Fibroblast of lung (primary cell): ENCODE measurements at regions not wholly inside any gene's neighbourhood (a gene's known extent, or its start where the extent isn't known, plus 50 kb on each side); places are given as distances from the start of the nearest gene placed in this dataset.

ENCODE experiments used
- DNase-seq, 2 donors: peaks; one replicate each; pipeline versions ENCODE4 v3.0.0 to v3.0.0-alpha.2; 2010; ENCODE audit warnings: low read depth in 2 of 2
- H2AFZ ChIP-seq: 2 replicates; pipeline ENCODE4 v1.5.1; 2012; ENCODE audit warnings: low read length, control low read depth, inconsistent platforms
- H3K27ac ChIP-seq: 2 replicates; pipeline ENCODE4 v1.5.1; 2011; ENCODE audit warnings: low read length, control low read depth; ENCODE audit not compliant: insufficient read depth
- H3K27me3 ChIP-seq: 2 replicates; pipeline ENCODE4 v1.5.1; 2011; ENCODE audit warnings: mild to moderate bottlenecking, low read length; ENCODE audit not compliant: control insufficient read depth, insufficient read depth
- H3K36me3 ChIP-seq: 2 replicates; pipeline ENCODE4 v1.5.1; 2011; ENCODE audit warnings: low read length; ENCODE audit not compliant: control insufficient read depth, insufficient read depth
- H3K4me1 ChIP-seq: 2 replicates; pipeline ENCODE4 v1.5.1; 2011; ENCODE audit warnings: low read length; ENCODE audit not compliant: control insufficient read depth, insufficient read depth; ENCODE audit errors: extremely low read depth
- H3K4me2 ChIP-seq: 2 replicates; pipeline ENCODE4 v1.5.1; 2011; ENCODE audit warnings: low read length, control low read depth; ENCODE audit not compliant: insufficient read depth; ENCODE audit errors: extremely low read depth
- H3K4me3 ChIP-seq, 4 experiments: fragments of 200-600 bp in 1 of 4; sonication (generic) in 1 of 4; replicated peaks in 1 of 4; 2 replicates each; pipeline ENCODE4 v1.5.1; 2011 to 2016; ENCODE audit warnings: low read length in 4 of 4, low read depth in 3 of 4, mild to moderate bottlenecking in 3 of 4, control low read depth in 2 of 4, inconsistent platforms in 1 of 4, mixed read lengths in 1 of 4; ENCODE audit not compliant: insufficient read depth in 1 of 4; ENCODE audit errors: control extremely low read depth in 1 of 4
- H3K79me2 ChIP-seq: 2 replicates; pipeline ENCODE4 v1.5.1; 2012; ENCODE audit warnings: mild to moderate bottlenecking, low read length, inconsistent platforms; ENCODE audit not compliant: control insufficient read depth, insufficient read depth
- H3K9ac ChIP-seq: 2 replicates; pipeline ENCODE4 v1.5.1; 2011; ENCODE audit warnings: mild to moderate bottlenecking, low read length, control low read depth; ENCODE audit not compliant: insufficient read depth
- H3K9me3 ChIP-seq: 2 replicates; pipeline ENCODE4 v1.5.1; 2012; ENCODE audit warnings: low read depth, low read length; ENCODE audit not compliant: control insufficient read depth, insufficient read depth
- H4K20me1 ChIP-seq: 2 replicates; pipeline ENCODE4 v1.5.1; 2011; ENCODE audit warnings: low read length; ENCODE audit not compliant: control insufficient read depth, insufficient read depth; ENCODE audit errors: extremely low read depth
- EZH2 ChIP-seq: IDR thresholded peaks from 2 replicates; pipeline ENCODE4 v1.5.1; 2012; ENCODE audit warnings: low read length, control low read depth, mild to moderate bottlenecking; ENCODE audit errors: missing control alignments
- TF ChIP-seq, protein P1 (sequence below), 2 donors: IDR thresholded peaks in 1 of 2; conservative IDR thresholded peaks in 1 of 2; 1 replicate in 1 of 2; 2 replicates in 1 of 2; pipeline ENCODE4 v1.5.1; 2011 to 2012; ENCODE audit warnings: low read length in 2 of 2, control low read depth in 1 of 2, inconsistent platforms in 1 of 2, low read depth in 1 of 2, mild to moderate bottlenecking in 1 of 2

DNA sequence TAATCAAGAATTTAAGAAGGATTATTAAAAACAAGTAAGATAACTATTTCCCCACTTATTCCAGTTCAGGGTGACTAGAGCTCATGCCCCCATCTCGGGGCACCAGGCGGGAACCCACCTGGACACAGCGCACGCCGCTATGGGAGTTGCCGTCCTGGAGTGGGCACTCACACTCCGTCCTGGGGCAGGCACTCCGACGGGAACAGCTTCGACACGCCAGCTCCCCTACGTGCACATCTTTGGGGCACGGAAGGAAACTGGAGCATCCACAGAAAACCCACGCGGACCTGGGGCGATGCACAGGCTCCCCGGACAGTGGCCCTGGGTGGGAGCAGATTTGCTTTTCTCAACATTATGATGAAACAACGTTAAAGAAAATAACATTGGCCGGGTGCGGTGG is 52.0 kb upstream of the GATA5 start:
- Histone ChIP-seq H4K20me1 (no peaks in the 10 kb centered on the region), H3K4me3 (no peak overlapping the region), H3K27me3 (peaks cover 16% of the 10 kb centered on the region), H2AFZ (no peak overlapping the region), H3K4me1 (no peaks in the 10 kb centered on the region), H3K9me3 (no peaks in the 10 kb centered on the region), H3K27ac (no peak overlapping the region), H3K79me2 (no peaks in the 10 kb centered on the region), H3K4me2 (no peak overlapping the region), H3K9ac (no peak overlapping the region), H3K36me3 (no peaks in the 10 kb centered on the region)
- TF ChIP-seq, protein P1, sequence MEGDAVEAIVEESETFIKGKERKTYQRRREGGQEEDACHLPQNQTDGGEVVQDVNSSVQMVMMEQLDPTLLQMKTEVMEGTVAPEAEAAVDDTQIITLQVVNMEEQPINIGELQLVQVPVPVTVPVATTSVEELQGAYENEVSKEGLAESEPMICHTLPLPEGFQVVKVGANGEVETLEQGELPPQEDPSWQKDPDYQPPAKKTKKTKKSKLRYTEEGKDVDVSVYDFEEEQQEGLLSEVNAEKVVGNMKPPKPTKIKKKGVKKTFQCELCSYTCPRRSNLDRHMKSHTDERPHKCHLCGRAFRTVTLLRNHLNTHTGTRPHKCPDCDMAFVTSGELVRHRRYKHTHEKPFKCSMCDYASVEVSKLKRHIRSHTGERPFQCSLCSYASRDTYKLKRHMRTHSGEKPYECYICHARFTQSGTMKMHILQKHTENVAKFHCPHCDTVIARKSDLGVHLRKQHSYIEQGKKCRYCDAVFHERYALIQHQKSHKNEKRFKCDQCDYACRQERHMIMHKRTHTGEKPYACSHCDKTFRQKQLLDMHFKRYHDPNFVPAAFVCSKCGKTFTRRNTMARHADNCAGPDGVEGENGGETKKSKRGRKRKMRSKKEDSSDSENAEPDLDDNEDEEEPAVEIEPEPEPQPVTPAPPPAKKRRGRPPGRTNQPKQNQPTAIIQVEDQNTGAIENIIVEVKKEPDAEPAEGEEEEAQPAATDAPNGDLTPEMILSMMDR (conservative IDR thresholded peaks at IDR 0.05 in 1 of 2, IDR thresholded peaks at IDR 0.05 in 1 of 2; ENCODE audit: low read depth in 1 of 2, low read length in 2 of 2): no peak
- TF ChIP-seq EZH2: no peak
- DNase-seq: no peak

DNA sequence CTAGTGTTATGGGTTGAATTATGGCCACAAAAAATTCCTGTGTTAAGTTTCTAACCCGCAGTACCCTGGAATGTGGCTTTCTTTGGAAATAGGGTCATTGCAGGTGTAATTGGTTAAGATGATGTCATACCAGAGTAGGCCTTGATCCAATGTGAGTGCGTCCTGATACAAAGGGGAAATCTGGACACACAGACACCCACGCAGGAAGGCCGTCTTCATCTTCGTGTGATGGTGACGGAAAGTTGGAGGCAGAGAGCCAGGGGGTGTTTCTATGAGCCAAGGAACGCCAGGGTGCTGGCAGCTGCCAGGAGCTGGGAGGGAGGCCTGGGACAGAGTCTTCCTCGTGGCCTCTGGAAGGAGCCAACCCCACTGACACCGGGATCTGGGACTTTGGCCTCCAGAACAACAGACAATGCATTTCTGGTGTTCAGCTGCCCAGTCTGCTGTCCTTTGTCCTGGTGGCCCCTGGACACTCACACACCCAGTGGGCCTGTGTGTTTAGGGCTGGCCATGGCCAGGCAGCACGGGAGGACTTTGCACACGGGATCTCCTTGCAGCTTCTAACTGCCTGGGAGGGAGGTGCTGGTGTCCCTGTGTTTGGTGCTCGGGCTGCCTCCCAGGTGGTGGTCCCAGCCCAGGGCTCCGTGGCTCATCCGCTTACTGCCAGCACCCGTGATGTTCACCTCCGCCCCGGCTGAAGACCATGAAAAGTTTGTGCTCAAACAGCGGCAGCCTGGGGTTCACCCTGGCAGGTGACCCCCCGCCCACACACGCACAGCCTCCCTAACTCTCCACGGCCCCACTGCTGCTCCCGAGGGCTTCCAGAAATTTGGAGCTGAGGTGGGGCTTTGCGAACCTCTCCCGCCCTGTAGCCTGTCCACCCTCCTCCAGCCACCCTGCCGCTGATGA is 53.4 kb upstream of the GATA5 start:
- no peak overlapping the region for H3K9ac ChIP-seq

DNA sequence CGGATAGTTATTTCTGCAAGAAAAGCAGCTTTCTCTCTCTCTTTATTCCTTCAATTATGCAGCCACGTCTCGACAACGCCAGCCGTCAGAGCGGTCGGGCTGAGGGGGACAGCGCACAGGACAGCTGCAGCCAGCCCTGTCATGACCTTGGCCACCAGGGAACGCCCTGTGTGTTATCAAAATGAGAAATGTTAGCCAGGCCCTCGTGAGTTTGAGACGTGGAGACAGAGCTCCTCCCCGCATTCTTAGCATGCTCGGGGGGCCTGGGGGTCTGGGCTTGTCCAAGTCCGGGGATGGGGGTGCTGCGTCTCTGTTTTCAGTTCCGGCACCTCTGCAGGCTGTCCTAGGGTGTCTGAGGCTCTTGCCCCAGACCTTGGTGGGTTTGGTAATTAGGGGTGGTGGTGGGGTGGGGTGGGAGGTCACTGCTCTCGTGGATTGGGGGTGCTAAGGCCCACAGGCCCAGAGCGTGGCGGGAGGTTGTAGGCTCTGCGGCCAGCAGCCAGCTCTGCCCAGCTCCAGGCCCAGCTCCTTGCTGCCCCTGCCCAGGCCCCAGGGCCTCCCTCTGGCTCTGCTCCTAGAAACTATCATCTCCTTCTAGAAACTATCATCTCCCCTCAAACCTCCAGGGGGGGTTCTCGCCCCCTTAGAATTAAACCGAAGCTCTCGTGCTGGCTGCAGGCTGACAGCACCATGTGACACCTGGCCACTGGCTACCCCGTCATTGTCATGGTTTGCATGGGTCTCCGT is 54.3 kb upstream of the GATA5 start:
- Histone ChIP-seq H3K4me3 (no peak overlapping the region), H3K27ac (no peak overlapping the region), H3K4me2 (no peak overlapping the region), H3K36me3 (no peaks in the 10 kb centered on the region), H4K20me1 (no peaks in the 10 kb centered on the region), H2AFZ (no peak overlapping the region), H3K9me3 (no peaks in the 10 kb centered on the region), H3K9ac (no peak overlapping the region), H3K79me2 (no peaks in the 10 kb centered on the region), H3K4me1 (no peaks in the 10 kb centered on the region), H3K27me3 (peaks cover 8% of the 10 kb centered on the region)
- no peak for DNase-seq
- TF ChIP-seq, protein P1 (conservative IDR thresholded peaks at IDR 0.05 in 1 of 2, IDR thresholded peaks at IDR 0.05 in 1 of 2; ENCODE audit: low read depth in 1 of 2, low read length in 2 of 2): no peak
- TF ChIP-seq EZH2: no peak

More for the DNA sequence above, 53.4 kb upstream of the GATA5 start:
- no peaks in the 10 kb centered on the region for H4K20me1 ChIP-seq
- no peak overlapping the region for H2AFZ ChIP-seq
- TF ChIP-seq, protein P1 (conservative IDR thresholded peaks at IDR 0.05 in 1 of 2, IDR thresholded peaks at IDR 0.05 in 1 of 2; ENCODE audit: low read depth in 1 of 2, low read length in 2 of 2): no peak
- no peak for TF ChIP-seq EZH2
- H3K4me2 ChIP-seq: no peak overlapping the region
- H3K4me3 ChIP-seq: no peak overlapping the region
- DNase-seq: no peak
- peaks cover 16% of the 10 kb centered on the region for H3K27me3 ChIP-seq
- no peak overlapping the region for H3K27ac ChIP-seq
- H3K79me2 ChIP-seq: no peaks in the 10 kb centered on the region
- no peaks in the 10 kb centered on the region for H3K9me3 ChIP-seq
- no peaks in the 10 kb centered on the region for H3K36me3 ChIP-seq
- no peaks in the 10 kb centered on the region for H3K4me1 ChIP-seq
